Stimulated activated CD4-positive, alpha-beta T cell treated with anti-CD3 and anti-CD28 coated beads, Interleukin-1b, Interleukin-23, amount 100 ng/mL, for 24 hours (primary cell): ENCODE measurements at regions not wholly inside any gene's neighbourhood (a gene's known extent, or its start where the extent isn't known, plus 50 kb on each side); places are given as distances from the start of the nearest gene placed in this dataset.

ENCODE experiments used
- DNase-seq, 4 experiments: peaks; one replicate each; pipeline ENCODE4 v3.0.0-alpha.2; 2020; ENCODE audit warnings: low read depth in 4 of 4, low spot score in 1 of 4

- no peak for DNase-seq
These were observed 381.7 kb upstream of the CCDC196 start for GRCh38 chr14:66104486-66104885.

- no peak for DNase-seq
These were observed 380.4 kb upstream of the CCDC196 start for GRCh38 chr14:66105815-66106214.

GRCh38 chr14:66109426-66109825, 376.7 kb upstream of the CCDC196 start:
- no peak for DNase-seq

- no peak for DNase-seq
These were observed 374.3 kb upstream of the CCDC196 start for GRCh38 chr14:66111891-66112290.

- no peak for DNase-seq
These were observed 372.1 kb upstream of the CCDC196 start for GRCh38 chr14:66114071-66114470.

GRCh38 chr14:66115740-66116502, 370.2 kb upstream of the CCDC196 start:
- DNase-seq, result no peak

- no peak for DNase-seq
These were observed 369.4 kb upstream of the CCDC196 start for GRCh38 chr14:66116732-66117131.

- DNase-seq, result no peak
These were observed 368.6 kb upstream of the CCDC196 start for GRCh38 chr14:66117600-66117999.

GRCh38 chr14:66119606-66120231, 366.5 kb upstream of the CCDC196 start:
- no peak for DNase-seq

- no peak for DNase-seq
These were observed 365.8 kb upstream of the CCDC196 start for GRCh38 chr14:66120402-66120801.

GRCh38 chr14:66121859-66122258, 364.3 kb upstream of the CCDC196 start:
- DNase-seq, result no peak

GRCh38 chr14:66129224-66129623, 356.9 kb upstream of the CCDC196 start:
- no peak for DNase-seq

- DNase-seq, result no peak
These were observed 355.1 kb upstream of the CCDC196 start for GRCh38 chr14:66131111-66131510.

- no peak for DNase-seq
These were observed 352.5 kb upstream of the CCDC196 start for GRCh38 chr14:66133666-66134065.

- DNase-seq, result no peak
These were observed 350.3 kb upstream of the CCDC196 start for GRCh38 chr14:66135831-66136230.

GRCh38 chr14:66137081-66137480, 349.1 kb upstream of the CCDC196 start:
- no peak for DNase-seq

- no peak for DNase-seq
These were observed 346.7 kb upstream of the CCDC196 start for GRCh38 chr14:66139432-66139831.

- DNase-seq, result no peak
These were observed 345.8 kb upstream of the CCDC196 start for GRCh38 chr14:66140213-66140918.

- DNase-seq, result no peak
These were observed 345.2 kb upstream of the CCDC196 start for GRCh38 chr14:66140963-66141362.

GRCh38 chr14:66141733-66142132, 344.4 kb upstream of the CCDC196 start:
- no peak for DNase-seq

GRCh38 chr14:66143387-66144112, 342.6 kb upstream of the CCDC196 start:
- no peak for DNase-seq

GRCh38 chr14:66152302-66152701, 333.9 kb upstream of the CCDC196 start:
- no peak for DNase-seq
